NCI-H1694 (cell line): ENCODE measurements at regions not wholly inside any gene's neighbourhood (a gene's known extent, or its start where the extent isn't known, plus 50 kb on each side); places are given as distances from the start of the nearest gene placed in this dataset.

Experiments used
- DNase-seq: peaks from one replicate; lab custom pipeline; 2025; lab: John Stamatoyannopoulos, UW

DNA sequence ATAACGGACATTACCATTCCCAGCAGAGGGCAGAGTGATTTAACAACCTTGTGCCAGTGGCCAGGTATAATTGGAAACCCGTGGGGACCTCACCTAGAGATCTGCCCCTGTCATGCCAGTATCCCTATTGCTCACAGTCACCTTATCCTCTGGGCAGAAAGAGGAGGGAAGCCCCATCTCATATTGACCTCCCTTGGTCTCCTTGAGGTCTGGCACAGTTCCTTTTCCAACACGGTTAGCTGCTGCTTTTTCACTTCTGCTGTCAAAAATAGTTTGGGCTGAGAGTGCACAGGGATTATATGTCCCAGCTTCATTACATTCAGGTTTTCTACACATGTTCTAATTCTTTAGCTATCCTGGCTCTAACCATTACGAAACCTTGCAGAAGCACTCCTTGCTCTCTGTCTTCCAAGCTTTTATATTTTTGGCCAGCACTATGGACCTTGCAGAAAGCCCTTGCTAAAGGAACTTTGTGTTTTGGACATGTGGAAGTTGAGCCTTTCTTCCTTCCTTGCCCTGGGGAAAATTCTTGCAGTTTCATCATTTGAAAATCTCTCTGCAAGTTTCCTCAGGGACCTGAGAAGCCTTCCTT lies 111.7 kb upstream of the MIS18BP1 start:
- no peak for DNase-seq

DNA sequence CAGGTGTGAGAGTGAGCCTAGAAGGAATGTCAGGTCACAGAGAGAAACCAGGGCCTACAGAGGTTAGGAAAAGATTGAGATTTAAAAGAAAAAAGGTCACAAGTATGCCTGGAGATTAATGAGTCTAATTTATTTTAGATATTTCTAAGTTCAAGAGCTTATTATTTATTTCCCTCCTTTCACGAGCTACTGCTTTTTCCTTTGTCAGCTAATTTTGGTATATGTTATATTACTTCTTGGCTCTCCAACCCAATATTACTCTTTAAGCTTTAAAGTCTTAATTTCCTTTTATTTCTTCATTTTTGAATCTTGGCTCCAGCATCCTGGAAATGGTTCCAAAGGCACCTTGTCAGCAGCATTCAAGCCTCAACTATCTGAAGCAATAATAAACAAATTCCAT lies 109.5 kb upstream of the MIS18BP1 start:
- DNase-seq: no peak

DNA sequence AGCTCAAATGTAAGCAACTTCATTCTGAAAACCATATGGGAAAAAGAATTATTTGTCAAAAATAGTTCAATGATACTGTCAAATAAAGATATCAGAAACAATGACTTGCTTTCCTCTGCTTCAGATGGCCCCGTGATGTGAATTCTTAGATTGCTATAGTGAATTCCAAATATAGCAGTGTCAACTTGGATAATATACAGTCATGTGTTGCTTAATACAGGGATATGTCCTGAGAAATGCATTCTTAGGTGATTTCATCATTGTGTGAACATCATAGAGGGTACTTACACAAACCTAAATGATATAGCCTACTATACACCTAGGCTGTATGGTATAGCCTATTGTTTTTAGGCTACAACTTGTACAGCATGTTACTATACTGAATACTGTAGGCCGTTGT lies 108.7 kb upstream of the MIS18BP1 start:
- no peak for DNase-seq

DNA sequence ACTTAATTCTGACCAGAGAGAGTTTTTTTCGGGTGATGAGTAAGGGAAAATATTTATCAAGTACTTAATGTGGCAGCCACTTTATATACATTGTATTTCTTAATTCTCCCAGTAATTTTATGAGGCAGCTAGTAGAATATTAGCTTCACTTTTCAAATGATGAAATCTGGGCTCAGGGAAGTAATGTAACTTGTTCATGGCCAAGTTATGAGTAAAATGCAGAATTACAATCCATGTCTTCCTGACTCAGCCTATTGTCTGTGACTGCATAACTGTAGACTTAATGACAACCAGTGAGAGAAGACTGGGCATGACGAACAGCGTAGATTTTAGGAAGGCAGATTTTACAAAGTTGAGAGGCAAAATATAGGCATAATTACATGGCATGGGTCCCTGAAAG lies 106.7 kb upstream of the MIS18BP1 start:
- DNase-seq: no peak

DNA sequence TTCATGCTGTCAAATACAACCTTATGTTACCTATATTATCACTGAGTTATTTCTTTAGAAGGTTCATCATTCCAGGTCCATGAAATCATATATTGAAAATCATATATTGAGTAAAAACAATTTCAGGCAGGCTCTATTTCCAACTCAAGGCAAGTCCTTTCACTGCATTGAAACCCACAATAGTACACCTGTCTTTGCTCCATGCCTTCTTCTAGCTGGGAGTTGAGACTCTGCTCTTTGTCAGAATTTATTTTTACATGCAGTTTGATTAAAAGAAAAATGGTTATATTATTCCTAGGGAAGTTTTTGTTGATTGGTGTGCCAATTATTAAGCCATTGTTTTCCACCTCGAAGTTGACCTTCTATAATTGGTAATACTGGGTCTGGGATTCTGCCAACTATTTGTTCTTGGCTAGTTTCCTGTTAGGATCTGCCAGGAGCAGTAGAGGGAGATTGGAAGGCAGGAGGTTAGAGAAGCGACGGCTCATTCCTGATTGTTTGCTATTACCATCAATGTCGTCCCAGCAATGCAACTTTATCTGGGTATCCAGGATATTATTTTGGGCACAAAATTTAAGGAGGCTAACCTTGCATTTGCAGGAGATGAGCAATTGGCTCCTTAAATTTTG lies 79.5 kb upstream of the MIS18BP1 start:
- DNase-seq: no peak

DNA sequence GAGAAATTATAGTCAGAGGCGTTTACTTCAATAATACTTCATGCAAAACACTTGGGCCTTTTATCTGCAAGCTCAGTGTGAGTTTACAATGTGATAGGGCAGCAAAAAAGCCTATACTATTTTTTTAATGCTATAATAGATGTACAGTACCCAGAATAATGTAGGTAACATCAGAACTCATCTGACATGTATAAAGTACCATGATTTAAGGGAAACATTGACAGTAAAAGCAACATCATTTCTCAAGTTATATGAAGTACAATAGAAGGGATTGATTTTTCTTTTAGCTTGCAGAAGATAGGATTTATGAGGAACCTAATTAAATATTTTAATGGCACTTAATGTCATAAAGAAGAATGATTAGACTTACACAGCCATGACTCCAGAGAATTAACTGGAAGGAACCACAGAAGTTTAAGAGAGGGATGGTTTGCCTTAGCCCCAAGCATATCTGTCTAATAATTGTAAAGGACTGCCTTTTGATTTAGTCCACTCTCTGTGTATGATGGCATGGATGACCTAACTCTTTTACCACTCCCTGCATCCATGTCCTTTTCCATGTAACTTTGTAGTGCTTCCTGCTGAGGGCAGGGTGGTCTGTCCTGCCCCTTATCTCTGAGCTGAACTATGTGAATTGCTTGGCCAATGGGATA lies 55.9 kb upstream of the MIS18BP1 start:
- no peak for DNase-seq
